Endodermal cell (in vitro differentiated cells): ENCODE measurements at regions not wholly inside any gene's neighbourhood (a gene's known extent, or its start where the extent isn't known, plus 50 kb on each side); places are given as distances from the start of the nearest gene placed in this dataset.

Source experiments
- DNase-seq: peaks from one replicate; pipeline ENCODE4 v3.0.0-alpha.2; 2017
- H3K27ac ChIP-seq: 2 replicates; pipeline ENCODE4 v1.5.1; 2013; ENCODE audit warnings: mild to moderate bottlenecking, low read depth, low read length, moderate library complexity
- H3K27me3 ChIP-seq: 2 replicates; pipeline ENCODE4 v1.6.1; 2013; ENCODE audit warnings: mild to moderate bottlenecking, low read length, moderate library complexity; ENCODE audit not compliant: insufficient read depth, control insufficient read depth, poor library complexity, severe bottlenecking
- H3K36me3 ChIP-seq: 2 replicates; pipeline ENCODE4 v1.7.0; 2013; ENCODE audit warnings: mild to moderate bottlenecking, low read length, moderate library complexity; ENCODE audit not compliant: control insufficient read depth, insufficient read depth
- H3K4me1 ChIP-seq: one replicate; pipeline ENCODE4 v1.7.0; 2013; ENCODE audit warnings: low read length; ENCODE audit not compliant: control insufficient read depth, insufficient read depth
- H3K4me3 ChIP-seq: 2 replicates; pipeline ENCODE4 v1.5.1; 2013; ENCODE audit warnings: mild to moderate bottlenecking, low read length, moderate library complexity
- H3K9ac ChIP-seq: 2 replicates; pipeline ENCODE4 v1.6.1; 2013; ENCODE audit warnings: mild to moderate bottlenecking, low read length, moderate library complexity; ENCODE audit not compliant: poor library complexity, severe bottlenecking; ENCODE audit errors: extremely low read depth
- H3K9me3 ChIP-seq: 2 replicates; pipeline ENCODE4 v1.6.1; 2013; ENCODE audit warnings: mild to moderate bottlenecking, low read length, moderate library complexity; ENCODE audit not compliant: control insufficient read depth
- H3K27ac Mint-ChIP-seq: 2 replicates; pipeline ENCODE4 v1.8.0; 2020; ENCODE audit warnings: mixed read lengths
- H3K27me3 Mint-ChIP-seq: 2 replicates; pipeline ENCODE4 v1.8.0; 2021; ENCODE audit warnings: mild to moderate bottlenecking, mixed read lengths; ENCODE audit not compliant: insufficient read depth
- H3K36me3 Mint-ChIP-seq: 2 replicates; pipeline ENCODE4 v1.8.0; 2020; ENCODE audit warnings: low read depth, mixed read lengths
- H3K4me1 Mint-ChIP-seq: 2 replicates; pipeline ENCODE4 v1.8.0; 2020; ENCODE audit warnings: mixed read lengths
- H3K4me3 Mint-ChIP-seq: 2 replicates; pipeline ENCODE4 v1.8.0; 2020; ENCODE audit warnings: mild to moderate bottlenecking, moderate library complexity, mixed read lengths
- H3K9me3 Mint-ChIP-seq: 2 replicates; pipeline ENCODE4 v1.8.0; 2020; ENCODE audit warnings: mild to moderate bottlenecking, mixed read lengths
- WGBS, 2 experiments: methylation state at CpG; one replicate each; pipeline versions ENCODE4 v1.1.5 to v1.1.7; 2013; ENCODE audit warnings: missing lambda C conversion rate in 2 of 2, mixed read lengths in 1 of 2; ENCODE audit not compliant: insufficient coverage in 1 of 2, insufficient read length in 1 of 2; 5-methylcytosine and 5-hydroxymethylcytosine counted together
- TF ChIP-seq, protein P1 (sequence below): fragments of 200-600 bp; sonication (generic); conservative IDR thresholded peaks from 2 replicates; pipeline ENCODE4 v1.5.0; 2021; ENCODE audit warnings: antibody characterized with exemption, mild to moderate bottlenecking

DNA sequence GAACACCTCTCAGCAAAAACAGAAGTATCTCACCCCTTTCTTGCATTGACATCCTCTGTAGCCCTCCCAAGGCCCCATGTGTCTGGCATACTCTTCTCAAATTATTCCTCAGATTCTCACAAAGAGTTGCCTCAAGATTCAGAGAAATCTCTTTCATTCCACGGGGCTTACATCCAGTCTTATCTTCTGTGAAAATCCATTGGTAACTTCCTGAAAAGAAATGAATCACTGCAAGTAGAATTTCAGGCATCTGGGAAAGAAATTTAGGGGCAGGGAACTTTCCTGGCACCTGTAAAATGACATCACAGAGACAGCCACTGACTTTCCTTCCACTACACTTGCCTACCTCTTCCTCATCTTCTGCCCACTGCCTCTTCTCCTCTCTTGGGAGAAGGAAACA is 182.5 kb upstream of the ARHGEF9 start:
- H3K27me3 Mint-ChIP-seq: no peaks in the 10 kb centered on the region

DNA sequence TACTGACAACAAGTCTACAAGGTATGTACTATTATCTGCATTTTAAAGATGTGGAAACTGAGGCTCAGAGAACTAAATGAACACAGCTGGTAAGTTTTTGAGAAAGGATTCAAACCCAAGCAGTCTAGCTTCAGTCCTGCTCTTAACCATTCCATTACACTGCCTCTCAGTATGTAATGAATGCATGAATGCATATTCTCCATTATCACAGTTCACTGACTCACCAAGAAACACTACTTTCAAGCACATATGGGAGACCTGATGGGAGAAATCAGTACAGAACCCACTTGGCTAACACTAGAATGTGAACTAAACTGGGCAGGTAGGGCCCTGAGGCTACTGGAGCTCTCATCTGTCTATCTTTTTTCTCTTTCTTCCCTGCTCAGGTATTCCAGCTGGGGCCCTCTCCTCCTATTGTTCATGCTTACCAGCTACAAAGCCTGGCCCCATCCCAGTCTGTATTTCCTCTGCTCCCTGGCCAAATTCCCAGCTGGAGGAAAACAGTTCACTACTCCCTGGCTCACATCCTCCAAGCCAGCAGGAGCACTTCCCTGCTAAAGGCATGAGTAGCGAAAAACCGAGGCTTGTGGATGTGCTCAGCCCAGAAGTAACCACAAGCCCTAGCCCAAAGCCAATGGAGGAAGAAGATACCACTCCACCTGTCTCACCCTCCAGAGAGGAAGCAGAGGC is 178.2 kb upstream of the ARHGEF9 start:
- DNase-seq: no peak
- Mint-ChIP-seq H3K4me1 (peaks cover 8% of the 10 kb centered on the region), H3K9me3 (peaks cover 50% of the 10 kb centered on the region), H3K36me3 (no peaks in the 10 kb centered on the region), H3K4me3 (no peak overlapping the region), H3K27ac (no peak overlapping the region), H3K27me3 (no peaks in the 10 kb centered on the region)
- no peaks in the 10 kb centered on the region for H3K27me3 ChIP-seq
- no peak overlapping the region for H3K27ac ChIP-seq
- no peaks in the 10 kb centered on the region for H3K4me1 ChIP-seq
- no peaks in the 10 kb centered on the region for H3K9me3 ChIP-seq
- TF ChIP-seq, protein P1, sequence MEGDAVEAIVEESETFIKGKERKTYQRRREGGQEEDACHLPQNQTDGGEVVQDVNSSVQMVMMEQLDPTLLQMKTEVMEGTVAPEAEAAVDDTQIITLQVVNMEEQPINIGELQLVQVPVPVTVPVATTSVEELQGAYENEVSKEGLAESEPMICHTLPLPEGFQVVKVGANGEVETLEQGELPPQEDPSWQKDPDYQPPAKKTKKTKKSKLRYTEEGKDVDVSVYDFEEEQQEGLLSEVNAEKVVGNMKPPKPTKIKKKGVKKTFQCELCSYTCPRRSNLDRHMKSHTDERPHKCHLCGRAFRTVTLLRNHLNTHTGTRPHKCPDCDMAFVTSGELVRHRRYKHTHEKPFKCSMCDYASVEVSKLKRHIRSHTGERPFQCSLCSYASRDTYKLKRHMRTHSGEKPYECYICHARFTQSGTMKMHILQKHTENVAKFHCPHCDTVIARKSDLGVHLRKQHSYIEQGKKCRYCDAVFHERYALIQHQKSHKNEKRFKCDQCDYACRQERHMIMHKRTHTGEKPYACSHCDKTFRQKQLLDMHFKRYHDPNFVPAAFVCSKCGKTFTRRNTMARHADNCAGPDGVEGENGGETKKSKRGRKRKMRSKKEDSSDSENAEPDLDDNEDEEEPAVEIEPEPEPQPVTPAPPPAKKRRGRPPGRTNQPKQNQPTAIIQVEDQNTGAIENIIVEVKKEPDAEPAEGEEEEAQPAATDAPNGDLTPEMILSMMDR: no peak
- H3K36me3 ChIP-seq: no peaks in the 10 kb centered on the region
- 84% methylated on average over 2 of the region's 2 CpGs; no CpG with 5 or more reads in 1 of the 2 experiments for WGBS, 2 experiments
- no peak overlapping the region for H3K9ac ChIP-seq
- no peak overlapping the region for H3K4me3 ChIP-seq

More for the DNA sequence above, 182.5 kb upstream of the ARHGEF9 start:
- 100% methylated on average over 1 of the region's 1 CpG; no CpG with 5 or more reads in 1 of the 2 experiments for WGBS, 2 experiments
- Mint-ChIP-seq H3K9me3 (peaks cover 40% of the 10 kb centered on the region), H3K27ac (no peak overlapping the region), H3K36me3 (no peaks in the 10 kb centered on the region), H3K4me3 (no peak overlapping the region), H3K4me1 (no peaks in the 10 kb centered on the region)
- Histone ChIP-seq H3K4me1 (no peaks in the 10 kb centered on the region), H3K9ac (no peak overlapping the region), H3K36me3 (no peaks in the 10 kb centered on the region), H3K27me3 (no peaks in the 10 kb centered on the region), H3K9me3 (no peaks in the 10 kb centered on the region), H3K4me3 (no peak overlapping the region), H3K27ac (no peak overlapping the region)
- no peak for DNase-seq
- TF ChIP-seq, protein P1: no peak

DNA sequence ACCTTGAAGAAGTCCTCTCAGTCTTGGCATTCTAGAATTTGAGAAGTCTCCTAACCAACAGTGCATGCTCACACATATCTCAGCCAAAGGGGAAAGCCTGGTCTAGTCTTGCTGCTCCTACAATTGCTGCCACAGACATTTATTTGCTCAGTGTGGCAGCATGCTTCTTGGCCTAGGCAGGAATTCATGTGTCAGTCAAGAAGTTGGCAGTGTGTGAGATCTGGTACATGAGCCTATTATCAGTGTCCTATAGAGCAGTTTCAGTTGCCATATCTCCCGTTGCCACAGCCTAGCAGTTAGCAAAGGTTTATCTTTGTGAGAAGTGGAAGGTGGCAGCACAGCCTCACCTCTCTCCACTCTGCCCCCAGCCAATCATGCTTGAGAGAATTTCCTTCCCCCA is 176.9 kb upstream of the ARHGEF9 start:
- Mint-ChIP-seq H3K4me3 (no peak overlapping the region), H3K27me3 (no peaks in the 10 kb centered on the region), H3K4me1 (peaks cover 8% of the 10 kb centered on the region), H3K9me3 (peaks cover 49% of the 10 kb centered on the region), H3K36me3 (no peaks in the 10 kb centered on the region), H3K27ac (no peak overlapping the region)
- no peak overlapping the region for H3K4me3 ChIP-seq
- no peaks in the 10 kb centered on the region for H3K36me3 ChIP-seq
- no peaks in the 10 kb centered on the region for H3K27me3 ChIP-seq
- no peaks in the 10 kb centered on the region for H3K9me3 ChIP-seq
- TF ChIP-seq, protein P1: no peak
- WGBS, 2 experiments: no CpG with 5 or more reads among the region's 1 CpG
- H3K4me1 ChIP-seq: no peaks in the 10 kb centered on the region
- no peak overlapping the region for H3K9ac ChIP-seq
- no peak for DNase-seq
- no peak overlapping the region for H3K27ac ChIP-seq
